Glutamatergic neuron (in vitro differentiated cells): ENCODE measurements at regions not wholly inside any gene's neighbourhood (a gene's known extent, or its start where the extent isn't known, plus 50 kb on each side); places are given as distances from the start of the nearest gene placed in this dataset.

Experiments used
- DNase-seq: peaks from one replicate; pipeline ENCODE4 v3.0.0; 2022
- H3K27ac Mint-ChIP-seq: one replicate; pipeline ENCODE4 v1.8.0; 2020; ENCODE audit warnings: mild to moderate bottlenecking, mixed read lengths, inconsistent platforms; ENCODE audit not compliant: unreplicated experiment
- H3K27me3 Mint-ChIP-seq: one replicate; pipeline ENCODE4 v1.8.0; 2020; ENCODE audit warnings: mild to moderate bottlenecking, moderate library complexity, mixed read lengths, inconsistent platforms; ENCODE audit not compliant: unreplicated experiment
- H3K36me3 Mint-ChIP-seq: one replicate; pipeline ENCODE4 v1.8.0; 2020; ENCODE audit warnings: mild to moderate bottlenecking, mixed read lengths, inconsistent platforms; ENCODE audit not compliant: unreplicated experiment
- H3K4me1 Mint-ChIP-seq: one replicate; pipeline ENCODE4 v1.8.0; 2020; ENCODE audit warnings: mild to moderate bottlenecking, low read depth, mixed read lengths, inconsistent platforms; ENCODE audit not compliant: unreplicated experiment
- H3K4me3 Mint-ChIP-seq: one replicate; pipeline ENCODE4 v1.8.0; 2020; ENCODE audit warnings: mild to moderate bottlenecking, mixed read lengths, inconsistent platforms; ENCODE audit not compliant: unreplicated experiment
- H3K9me3 Mint-ChIP-seq: one replicate; pipeline ENCODE4 v1.8.0; 2020; ENCODE audit warnings: mild to moderate bottlenecking, moderate library complexity, mixed read lengths, inconsistent platforms; ENCODE audit not compliant: unreplicated experiment
- CTCF ChIP-seq: fragments of 200-600 bp; sonication (generic); IDR thresholded peaks from one replicate; pipeline ENCODE4 v1.5.0; 2021; ENCODE audit not compliant: partially characterized antibody, unreplicated experiment

- Mint-ChIP-seq H3K4me3 (no peak overlapping the region), H3K27me3 (no peaks in the 10 kb centered on the region), H3K9me3 (no peaks in the 10 kb centered on the region), H3K4me1 (peaks cover 1% of the 10 kb centered on the region), H3K27ac (no peak overlapping the region), H3K36me3 (no peaks in the 10 kb centered on the region)
- DNase-seq, result no peak
- TF ChIP-seq CTCF, result no peak
Measured at GRCh38 chr2:156679820-156680219, 243.6 kb downstream of the GPD2 start.

DNA sequence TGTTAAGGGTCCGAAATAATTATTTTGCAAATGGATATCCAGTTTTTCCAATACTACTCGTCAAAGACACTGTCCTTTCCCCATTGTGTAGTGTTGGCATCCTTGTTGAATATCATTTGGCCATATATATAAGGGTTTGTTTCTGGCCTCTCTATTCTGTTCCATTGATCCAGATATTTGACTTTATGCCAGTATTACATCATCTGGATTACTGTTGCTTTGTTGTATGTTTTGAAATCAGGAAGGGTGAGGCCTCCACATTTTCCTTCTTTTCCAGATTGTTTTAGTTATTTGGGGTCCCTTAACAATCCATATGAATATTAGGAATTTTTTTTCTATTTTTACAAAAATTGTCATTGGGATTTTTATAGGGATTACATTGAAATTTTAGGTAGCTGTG, 244.1 kb downstream of the GPD2 start:
- no peak overlapping the region for H3K27ac Mint-ChIP-seq
- TF ChIP-seq CTCF, result no peak
- H3K27me3 Mint-ChIP-seq, result no peaks in the 10 kb centered on the region
- H3K4me1 Mint-ChIP-seq, result peaks cover 1% of the 10 kb centered on the region
- H3K4me3 Mint-ChIP-seq, result no peak overlapping the region
- no peaks in the 10 kb centered on the region for H3K9me3 Mint-ChIP-seq
- DNase-seq, result no peak
- H3K36me3 Mint-ChIP-seq, result no peaks in the 10 kb centered on the region

DNA sequence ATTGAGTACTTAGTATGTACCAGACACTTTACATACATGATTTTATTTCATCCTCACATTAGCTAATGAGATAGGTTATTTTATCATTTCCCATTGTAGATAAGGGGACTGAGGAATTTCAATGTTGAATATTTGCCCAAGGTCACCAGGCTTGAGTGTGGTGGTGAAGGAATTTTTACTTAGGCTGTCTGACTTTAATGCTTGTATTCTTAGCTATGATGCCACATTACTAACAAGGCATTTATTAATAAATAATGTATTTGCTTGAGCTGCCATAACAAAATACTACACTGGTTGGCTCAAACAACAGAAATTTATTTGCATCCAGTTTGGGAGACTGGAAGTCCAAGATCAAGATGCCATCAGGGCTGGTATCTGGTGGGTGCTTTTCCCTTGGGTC, 250.9 kb downstream of the GPD2 start:
- Mint-ChIP-seq H3K4me3 (no peak overlapping the region), H3K27ac (no peak overlapping the region)
- no peak for TF ChIP-seq CTCF

GRCh38 chr2:156687715-156688114, 251.5 kb downstream of the GPD2 start:
- no peak for DNase-seq
- TF ChIP-seq CTCF, result no peak
- no peaks in the 10 kb centered on the region for H3K27me3 Mint-ChIP-seq
- no peak overlapping the region for H3K4me3 Mint-ChIP-seq
- no peak overlapping the region for H3K27ac Mint-ChIP-seq
- no peaks in the 10 kb centered on the region for H3K36me3 Mint-ChIP-seq
- no peaks in the 10 kb centered on the region for H3K4me1 Mint-ChIP-seq
- H3K9me3 Mint-ChIP-seq, result no peaks in the 10 kb centered on the region

More for the DNA sequence above, 250.9 kb downstream of the GPD2 start:
- DNase-seq, result no peak
- Mint-ChIP-seq H3K9me3 (no peaks in the 10 kb centered on the region), H3K27me3 (no peaks in the 10 kb centered on the region), H3K4me1 (no peaks in the 10 kb centered on the region), H3K36me3 (no peaks in the 10 kb centered on the region)

DNA sequence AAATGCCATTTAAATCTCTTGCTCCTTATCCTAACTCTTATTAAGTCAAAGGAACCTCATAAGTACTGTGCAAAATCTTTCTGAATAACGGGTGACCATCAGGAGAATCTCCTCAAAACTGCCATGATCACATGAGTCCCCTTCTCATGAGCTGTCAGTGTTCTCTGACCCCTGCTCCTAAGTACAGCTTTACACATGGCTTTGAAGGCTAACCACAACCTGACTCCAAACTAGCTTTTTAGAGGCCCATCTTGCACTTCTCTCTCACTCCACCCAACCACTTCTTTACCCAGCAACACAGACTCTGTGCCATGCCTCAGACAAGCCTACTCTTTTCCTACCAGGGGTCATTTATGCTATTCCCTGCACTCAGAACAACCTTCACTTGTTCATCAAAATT, 253.8 kb downstream of the GPD2 start:
- Mint-ChIP-seq H3K4me3 (no peak overlapping the region), H3K27ac (no peak overlapping the region), H3K9me3 (peaks cover under 1% of the 10 kb centered on the region), H3K4me1 (no peaks in the 10 kb centered on the region), H3K36me3 (no peaks in the 10 kb centered on the region), H3K27me3 (no peaks in the 10 kb centered on the region)
- TF ChIP-seq CTCF, result no peak
- DNase-seq, result no peak
